CD1c-positive myeloid dendritic cell (primary cell): ENCODE measurements at regions not wholly inside any gene's neighbourhood (a gene's known extent, or its start where the extent isn't known, plus 50 kb on each side); places are given as distances from the start of the nearest gene placed in this dataset.
"Not testable (repeated sequence)": the region's sequence is repeated elsewhere in the genome, so short reads cannot be mapped to it uniquely, and the experiment has no call there.

Source experiments
- DNase-seq: peaks from one replicate; pipeline ENCODE4 v3.0.0-alpha.2; 2016; ENCODE audit errors: extremely low spot score

DNA sequence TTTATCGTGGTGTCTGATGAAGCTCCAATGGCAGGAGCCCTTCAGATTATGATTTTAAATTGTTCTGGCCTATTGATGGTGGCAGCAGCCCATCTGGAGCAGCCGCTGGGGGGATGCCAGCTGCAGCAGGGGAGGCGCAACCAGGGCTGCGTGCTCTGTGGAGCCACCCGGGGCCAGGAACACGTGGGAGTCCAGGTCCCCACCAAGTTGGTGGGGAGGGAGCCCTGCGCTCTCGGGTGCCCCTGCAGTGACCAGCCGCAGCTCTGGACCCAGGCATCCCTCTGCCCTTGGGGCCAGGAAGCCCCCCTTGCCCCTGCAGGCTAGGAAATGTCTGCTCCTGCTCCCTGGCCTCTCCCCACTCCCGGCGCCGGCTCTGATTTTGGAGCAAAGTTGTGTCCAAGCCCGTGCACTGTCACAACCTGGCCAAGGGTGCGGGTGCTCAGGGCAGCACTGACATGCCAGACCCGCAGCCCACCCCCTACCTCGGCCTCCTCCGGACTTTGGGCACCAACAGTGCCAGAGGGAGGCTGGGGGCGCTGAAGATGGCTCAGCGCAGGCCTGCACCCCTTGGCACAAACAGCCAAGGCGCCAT is 147.2 kb upstream of the ADO start:
- DNase-seq = no peak

DNA sequence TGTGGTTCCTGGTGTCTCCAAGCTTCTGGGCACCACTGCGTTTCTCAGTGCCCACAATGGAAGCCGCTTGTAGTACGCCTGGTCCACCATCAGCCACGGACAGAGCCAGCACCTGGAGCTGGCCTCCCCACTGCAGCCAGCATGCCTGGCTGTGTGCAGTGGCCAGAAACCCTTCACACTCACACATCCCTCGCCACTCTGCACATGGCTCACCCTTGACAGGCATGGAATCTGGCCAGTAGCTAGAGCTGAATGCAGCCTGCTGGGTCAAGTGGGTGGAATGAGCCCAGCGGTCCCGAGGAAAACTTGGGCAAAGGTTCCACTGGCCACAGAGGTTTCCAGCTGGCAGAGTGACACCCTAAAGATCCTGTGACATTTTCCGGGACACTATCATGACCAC is 146.0 kb upstream of the ADO start:
- DNase-seq = no peak

DNA sequence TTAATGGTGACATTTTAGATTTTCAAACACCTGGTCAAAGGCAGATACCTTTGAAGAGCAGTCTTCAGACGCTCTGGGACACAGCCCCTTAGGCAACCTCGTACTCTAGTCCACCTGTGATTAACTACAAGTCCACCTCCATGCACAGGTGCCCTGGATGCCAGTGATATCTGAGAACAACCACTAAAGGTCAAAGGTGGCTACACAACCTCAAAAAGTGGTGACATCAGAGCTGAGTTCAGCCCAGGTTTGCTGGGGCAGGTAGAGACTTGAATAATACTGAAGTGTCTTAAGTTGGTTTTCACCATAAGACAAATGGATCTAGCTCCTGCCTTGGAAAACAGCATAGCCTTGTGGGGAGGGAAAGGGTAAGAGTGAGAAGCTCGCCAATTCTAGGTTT is 143.4 kb upstream of the ADO start:
- no peak for DNase-seq

DNA sequence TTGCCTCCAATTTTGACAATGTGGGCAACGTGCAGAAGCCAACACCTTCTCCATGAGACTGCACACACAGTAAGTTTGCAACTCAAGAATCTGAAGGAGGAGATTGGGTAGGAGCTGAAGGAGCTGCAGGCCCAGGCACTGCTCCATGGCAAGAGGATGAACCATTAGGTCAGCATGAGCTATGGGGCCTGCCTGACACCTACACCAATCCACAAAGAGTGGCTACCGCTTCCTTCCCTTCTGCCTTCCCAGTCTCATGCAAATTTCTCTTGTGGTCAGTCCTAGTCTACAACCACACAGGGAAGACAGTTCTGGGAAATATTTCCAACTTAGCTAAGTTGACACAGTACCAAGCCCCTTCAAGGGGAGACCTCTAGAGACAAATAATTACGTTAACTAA is 142.0 kb upstream of the ADO start:
- no peak for DNase-seq

DNA sequence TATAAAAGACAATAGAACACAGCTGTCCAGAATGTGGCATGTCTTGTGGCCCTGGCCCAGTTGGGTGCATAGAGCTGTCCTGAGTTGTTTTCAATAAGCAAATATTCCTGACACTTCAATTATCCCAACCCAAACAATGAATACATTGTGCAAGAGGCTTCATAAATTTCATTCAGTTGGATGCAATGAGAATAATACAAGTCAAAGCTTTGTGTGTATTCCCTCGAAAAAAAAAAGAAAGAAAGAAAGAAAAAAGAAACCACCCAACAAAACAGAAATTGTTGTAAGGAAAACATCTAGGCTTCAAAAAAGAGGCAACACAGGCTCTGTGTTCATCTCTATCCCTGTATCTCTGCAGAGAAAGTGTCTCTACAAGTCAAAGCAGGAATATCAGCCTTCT is 138.7 kb upstream of the ADO start:
- no peak for DNase-seq

DNA sequence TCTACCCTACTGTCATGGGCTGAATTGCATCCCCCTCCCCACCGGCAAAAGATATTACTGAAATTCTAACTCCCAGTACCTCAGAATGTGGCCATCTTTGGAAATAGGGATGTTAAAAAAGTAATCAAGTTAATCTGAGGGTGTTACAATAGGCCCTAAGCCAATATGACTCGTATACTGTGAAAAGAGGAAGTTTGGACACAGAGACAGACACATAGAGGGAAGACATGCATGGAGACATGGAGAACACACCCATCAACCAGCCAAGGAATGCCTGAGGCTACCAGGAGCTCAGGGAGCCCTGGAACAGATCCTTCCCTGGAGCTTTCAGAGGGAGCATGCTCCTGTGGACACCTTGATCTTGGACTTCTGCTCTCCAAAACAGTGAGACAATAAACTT is 138.2 kb upstream of the ADO start:
- DNase-seq = peak; percentile 77

DNA sequence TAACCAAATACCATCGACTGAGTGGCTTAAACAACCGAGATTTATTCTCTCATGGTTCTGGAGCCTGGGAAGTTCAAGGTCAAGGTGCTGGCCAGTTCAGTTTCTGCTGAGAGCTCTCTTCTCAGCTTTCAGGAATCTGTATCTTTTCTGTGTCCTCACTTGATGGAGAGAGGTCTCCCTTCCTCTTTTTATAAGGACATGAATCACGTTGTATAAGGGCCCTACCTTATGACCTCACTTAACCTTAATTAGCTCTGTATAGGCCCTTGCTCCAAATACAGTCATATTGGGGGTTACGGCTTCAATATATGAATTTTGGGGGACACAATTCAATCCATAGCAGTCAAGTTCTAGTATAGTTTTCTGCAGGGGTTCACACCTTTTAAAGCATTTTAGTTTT is 135.2 kb upstream of the ADO start:
- no peak for DNase-seq

DNA sequence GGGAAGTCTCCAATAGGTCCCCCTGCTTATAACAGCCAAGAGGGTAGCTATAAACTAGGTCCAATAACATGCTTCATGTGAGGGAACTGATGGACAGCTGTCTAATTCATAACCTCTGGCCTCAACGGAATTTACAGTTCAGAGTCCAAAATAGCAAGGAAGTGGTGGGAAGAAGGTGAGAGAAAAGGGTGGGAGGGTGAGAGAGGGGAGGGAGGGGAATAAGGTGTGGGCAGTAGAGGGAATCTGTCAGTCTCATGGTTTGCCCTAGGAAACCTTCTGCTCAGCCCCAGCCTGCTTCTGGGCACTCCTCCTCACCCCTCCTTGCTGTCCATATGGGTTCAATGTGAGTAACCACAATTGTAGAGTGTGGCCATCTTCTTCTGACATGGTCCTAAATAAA is 133.4 kb upstream of the ADO start:
- no peak for DNase-seq

DNA sequence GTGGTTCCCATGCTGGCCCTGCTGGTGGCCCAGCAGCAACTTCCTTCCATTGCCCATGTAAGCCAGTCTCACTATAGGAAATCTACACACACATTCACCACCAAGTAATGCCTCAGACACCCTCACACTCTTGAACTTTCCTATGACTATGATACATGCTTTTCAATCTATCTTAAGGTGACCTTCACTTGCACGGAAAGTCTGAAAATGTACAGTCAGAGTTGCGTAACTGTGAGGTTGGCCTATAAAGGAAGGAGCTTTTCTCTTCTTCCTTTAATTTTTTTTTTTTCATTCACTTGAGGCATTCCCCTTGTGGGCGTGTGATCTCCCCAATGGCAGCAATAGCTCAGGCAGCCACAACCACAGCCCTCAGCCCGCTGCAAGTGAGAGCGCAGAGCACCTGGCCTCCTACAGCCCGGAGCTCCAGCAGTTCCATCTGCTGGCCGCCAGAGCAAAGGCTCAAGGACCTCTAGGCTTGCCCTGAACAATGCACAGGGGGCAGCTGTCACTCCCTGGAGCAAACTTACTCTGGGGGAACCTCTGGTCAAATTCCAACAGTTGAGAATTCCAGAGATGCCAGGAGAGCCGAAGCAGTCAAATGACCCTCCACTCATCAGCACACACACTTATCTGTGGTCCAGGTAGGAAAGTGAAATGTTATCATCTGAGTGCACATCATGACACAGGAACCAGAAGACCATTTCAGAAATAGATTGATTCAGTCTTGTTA is 123.1 kb upstream of the ADO start:
- peak; percentile 78 for DNase-seq

DNA sequence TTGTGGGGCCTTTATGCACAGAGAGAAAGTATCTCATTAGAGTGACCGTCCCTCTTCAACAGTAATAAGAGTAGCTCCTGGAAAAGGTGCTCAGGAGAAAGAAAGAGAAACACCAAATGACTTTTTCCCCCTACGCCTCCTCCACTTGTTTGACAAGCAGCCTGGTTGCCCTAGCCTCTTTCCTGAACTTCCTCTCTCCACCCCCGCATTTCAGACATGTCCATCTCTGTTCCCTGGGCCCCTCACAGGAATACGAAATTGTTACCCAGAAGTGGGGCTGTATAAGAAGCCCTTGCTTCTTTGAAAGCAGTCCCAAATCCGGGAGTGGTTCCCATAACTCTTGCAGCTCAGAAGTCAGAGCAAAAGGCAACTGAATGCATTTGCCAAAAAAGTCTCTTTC is 119.6 kb upstream of the ADO start:
- DNase-seq = peak; percentile 62

DNA sequence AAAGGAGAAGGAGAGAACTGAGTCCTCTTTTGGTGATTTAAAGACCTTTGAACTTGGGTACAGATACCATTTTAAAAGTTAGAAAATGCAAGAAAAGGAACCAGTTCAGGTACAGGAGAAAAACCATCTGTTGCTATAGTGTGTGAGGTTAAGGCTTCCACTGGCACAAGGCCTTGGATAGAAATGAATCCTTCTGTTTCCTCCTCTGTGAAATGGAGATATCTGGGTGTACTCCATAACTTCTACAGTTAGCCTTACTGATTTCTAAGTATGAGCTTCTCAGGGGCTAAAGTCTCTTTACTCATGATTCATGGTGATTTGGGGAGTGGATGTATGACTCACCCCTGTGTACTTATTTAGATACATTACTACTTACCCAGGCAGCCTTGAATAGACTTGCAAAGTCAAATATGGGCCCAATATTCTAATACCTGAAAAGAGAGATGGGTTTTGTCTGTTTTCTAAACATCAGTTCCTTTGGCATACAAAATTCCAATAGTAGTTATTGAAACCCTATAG is 117.2 kb upstream of the ADO start:
- DNase-seq = no peak

DNA sequence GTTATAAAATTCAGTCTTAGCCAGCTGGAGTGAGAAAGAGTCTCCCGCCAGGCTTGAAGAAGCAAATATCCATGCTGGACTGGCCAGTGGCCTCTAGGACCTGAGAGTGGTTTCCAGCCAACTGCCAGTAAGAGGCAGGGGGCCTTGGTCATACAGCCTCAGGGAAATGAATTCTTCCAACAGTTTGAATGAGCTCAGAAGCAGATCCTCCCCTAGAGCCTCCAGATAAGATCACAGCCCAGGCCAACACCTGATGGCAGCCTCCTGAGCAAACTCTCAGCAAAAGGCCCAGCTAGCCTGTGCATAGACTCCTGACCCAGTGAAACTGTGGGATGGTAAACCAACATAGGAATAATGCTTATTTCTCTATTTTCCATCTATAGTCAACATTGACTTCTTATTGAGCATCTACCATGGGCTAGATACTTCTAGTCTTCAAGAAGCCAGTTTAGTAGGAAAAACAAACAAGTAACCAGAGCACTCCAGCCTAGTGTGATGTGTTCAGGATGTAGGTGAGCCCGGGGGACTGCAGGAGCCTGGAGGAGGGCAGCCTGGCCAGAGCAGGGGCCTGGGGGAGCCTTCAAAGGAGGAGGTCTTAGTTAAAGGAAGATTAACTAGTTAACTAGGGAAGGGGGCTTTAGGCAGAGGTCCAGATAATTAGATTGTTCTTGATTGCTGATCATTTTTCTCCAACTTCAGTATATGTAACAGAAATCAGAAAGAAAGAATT is 115.4 kb upstream of the ADO start:
- no peak for DNase-seq

DNA sequence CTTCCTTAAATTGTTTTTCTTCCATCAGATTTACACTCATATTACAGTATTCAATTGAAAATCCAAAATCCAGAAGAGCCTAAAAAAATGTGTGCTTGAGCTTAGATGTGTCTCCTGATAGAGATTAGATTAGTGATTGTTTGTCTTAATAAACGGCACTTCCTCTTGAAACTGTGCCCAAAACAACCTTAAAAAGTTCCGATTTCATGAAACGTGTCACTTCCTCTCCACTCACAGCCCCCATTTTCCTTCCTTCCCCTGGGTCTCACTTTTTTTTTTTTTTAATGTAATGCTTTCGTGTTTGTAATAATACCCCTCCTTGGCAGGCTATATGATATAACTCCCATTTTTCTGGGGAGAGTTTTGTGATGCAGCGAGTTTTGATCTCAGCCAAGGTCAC is 114.8 kb upstream of the ADO start:
- peak; percentile 77 for DNase-seq

DNA sequence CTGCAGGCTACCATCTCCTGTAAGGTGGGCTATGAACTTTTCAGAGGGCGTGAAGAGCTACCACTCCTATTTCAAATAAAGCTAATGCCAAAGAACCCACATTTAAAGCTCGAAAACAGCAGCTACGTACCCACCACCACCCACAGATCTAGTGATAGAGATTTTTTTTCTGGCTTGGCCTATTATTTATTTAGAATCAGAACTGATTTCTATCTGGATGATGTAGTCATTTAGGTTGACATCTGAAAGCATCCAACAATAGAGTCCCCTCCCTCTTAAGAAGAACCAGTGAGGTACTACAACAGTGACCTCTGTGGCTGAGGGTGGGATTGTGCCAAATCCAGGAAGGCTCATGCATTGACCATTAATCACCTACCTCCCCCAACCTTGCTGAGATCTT is 113.8 kb upstream of the ADO start:
- DNase-seq = no peak

DNA sequence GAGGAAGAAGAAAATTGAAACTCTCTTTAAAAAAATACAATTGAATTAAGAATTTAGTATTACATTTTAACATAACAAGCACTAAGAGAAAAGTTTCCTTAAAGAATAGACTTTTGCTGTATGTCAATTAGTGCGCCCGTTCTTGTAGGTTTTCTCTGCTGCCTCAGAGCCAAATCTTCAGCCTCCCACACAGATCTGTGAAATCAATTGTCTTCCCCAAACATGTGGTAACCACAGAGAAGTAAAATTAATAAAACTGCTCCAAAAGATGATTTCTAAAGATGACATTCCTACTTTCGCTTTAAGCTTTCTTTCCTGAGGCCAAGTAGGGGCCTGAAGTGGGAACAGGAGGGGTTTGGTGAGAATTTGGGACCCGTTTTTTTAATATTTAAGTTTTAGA is 113.2 kb upstream of the ADO start:
- peak; percentile 68 for DNase-seq

DNA sequence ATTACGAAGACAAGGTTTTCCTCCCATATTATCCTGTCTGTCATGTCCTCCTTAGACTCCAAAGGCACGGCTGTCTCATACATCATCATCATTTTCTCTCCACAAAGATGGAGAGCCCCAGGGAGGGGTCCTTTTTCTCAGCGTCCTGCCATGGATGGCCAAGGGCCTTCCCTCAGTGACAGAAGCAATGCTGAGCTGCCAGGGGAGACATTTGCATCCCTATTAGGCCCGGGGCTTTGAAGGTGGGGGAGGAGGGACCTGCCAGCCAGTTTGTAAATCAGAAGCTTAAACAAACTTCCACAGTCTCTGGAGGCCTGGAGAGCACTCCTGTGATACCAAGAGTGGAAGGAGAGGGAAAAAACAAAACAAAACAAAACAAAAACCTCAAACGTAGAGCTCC is 112.4 kb upstream of the ADO start:
- DNase-seq = no peak

DNA sequence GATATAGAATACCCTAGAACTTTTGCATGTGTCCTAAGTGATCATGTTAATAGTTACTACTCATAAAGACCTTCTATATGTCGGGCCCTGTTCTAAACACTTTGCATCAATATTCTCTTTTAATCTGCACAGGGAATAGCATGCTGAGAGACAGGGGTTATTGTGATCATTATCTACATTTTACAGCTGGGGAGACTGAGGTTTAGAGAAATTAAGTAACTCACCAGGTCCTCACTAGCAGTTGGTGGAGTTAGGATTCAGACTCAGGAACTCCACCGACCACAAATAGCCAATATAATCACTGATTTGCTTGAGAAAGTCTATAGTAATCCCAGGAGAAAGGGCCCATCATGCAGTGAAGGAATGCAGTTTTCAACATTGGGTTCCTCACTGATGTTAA is 111.2 kb upstream of the ADO start:
- no peak for DNase-seq

DNA sequence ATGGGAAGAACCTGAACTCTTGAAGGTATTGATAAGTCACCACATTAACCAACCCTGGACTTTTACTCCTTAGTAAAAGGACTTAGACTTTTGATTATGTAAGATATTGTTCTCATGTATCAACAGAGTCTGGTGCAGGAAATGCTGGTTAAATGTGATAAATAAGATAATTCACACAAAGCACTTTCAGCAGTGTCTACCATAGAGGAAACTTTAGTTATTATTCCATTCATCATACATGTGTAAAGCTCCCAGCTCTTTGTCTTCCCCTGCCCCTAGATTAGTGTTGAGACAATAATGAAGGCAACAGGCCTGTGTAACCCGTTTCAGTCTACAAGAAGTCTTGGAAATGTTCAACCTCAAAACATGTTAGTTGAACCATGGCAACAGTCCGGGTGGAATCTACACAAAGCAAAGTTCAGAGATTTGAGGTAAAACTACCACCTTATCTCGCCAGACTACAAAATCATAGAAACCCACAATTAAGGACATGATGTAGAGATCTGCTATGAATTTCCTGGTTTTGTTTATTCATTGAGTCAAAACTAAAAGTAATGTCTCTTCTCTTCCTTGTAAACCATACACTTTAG is 109.9 kb upstream of the ADO start:
- no peak for DNase-seq

DNA sequence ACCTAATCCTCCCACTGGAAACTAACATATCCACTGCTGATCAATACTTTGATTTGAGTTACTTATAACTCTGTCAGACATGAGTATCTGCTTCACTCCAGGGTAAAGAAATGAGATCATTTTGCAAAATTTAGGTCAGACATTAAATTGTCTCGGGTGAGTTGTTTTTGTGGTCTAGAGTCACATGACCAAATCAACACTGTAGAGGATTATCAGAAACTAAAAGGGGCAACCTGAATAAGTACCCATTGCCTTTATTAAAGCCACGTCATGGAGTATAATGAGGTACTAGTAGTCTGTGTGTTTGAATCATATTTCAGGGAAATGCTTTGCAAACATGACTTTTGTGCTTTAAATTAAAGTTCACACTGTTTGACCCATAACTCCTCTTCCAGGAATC is 107.7 kb upstream of the ADO start:
- no peak for DNase-seq

DNA sequence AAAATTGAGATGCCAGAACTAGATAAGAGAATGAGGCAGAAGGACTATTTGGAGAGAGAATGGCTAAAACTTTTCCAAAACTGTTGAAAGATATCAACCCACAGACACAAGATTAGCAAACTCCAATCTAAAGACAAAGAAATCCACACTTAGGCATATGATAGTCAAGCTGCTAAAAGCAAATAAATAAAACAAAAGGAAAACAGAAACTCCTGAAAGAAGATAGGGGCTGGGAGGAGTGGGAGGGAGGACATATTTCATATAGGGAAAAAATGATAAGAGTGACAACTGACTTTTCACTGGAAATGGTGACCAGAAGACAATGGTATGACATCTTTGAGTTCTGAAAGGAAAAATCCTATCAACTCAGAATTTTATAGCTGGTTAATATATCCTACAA is 105.4 kb upstream of the ADO start:
- no peak for DNase-seq

DNA sequence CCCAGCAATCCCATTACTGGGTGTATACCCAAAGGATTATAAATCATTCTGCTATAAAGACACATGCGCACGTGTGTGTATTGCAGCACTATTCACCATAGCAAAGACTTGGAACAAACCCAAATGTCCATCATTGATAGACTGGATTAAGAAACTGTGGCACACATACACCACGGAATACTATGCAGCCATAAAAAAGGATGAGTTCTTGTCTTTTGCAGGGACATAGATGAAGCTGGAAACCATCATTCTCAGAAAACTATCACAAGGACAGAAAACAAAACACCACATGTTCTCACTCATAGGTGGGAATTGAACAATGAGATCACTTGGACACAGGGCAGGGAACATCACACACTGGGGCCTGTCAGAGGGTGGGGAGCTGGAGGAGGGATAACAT is 100.4 kb upstream of the ADO start:
- DNase-seq = not testable (repeated sequence)

DNA sequence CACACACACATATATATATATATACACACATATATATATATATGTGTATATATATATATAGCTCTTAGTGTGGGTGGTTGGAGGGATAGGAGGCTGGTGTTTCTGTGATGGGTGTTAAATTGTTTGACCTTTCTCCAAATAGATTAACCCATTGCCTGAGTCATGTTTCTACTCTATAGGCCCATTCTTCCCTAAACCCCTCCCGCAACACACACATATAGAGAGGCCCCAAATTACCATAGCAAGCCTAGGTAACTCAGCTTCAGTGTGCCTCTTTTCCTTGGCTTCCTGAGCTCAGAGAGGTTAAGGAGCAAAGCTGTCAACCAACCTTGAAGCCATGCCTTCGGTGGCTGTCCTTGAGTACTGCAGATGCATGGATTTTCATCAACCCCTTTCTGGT is 98.7 kb upstream of the ADO start:
- no peak for DNase-seq

DNA sequence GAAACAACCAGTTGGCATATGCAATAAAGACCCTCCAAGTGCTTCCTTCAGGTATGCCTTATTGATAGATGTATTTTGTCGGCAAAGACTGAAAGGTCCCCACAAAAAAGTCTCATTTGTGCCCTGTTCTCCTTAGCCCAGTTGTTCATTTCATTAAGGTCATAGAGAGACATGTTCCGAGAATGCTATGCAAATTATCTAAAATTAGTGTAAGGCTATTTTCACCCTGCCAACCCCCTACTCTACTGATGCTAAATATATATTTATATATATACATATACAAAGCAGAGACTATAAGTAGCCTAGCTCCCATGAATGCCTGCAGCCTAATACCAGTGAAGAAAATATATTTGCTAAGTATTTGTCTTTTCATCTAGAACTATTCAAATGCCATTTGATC is 96.7 kb upstream of the ADO start:
- DNase-seq = no peak
